Neural cell (in vitro differentiated cells): ENCODE measurements at regions not wholly inside any gene's neighbourhood (a gene's known extent, or its start where the extent isn't known, plus 50 kb on each side); places are given as distances from the start of the nearest gene placed in this dataset.
"Not testable (repeated sequence)": the region's sequence is repeated elsewhere in the genome, so short reads cannot be mapped to it uniquely, and the experiment has no call there.

ENCODE experiments used
- H2AFZ ChIP-seq: fragments of 200-600, 300-800 bp; sonication (generic), shearing (Covaris generic); 2 replicates; pipeline ENCODE4 v1.6.0; 2014; ENCODE audit warnings: low read depth, mild to moderate bottlenecking, antibody characterized with exemption, low read length, moderate library complexity
- H3F3A ChIP-seq: fragments of 200-600 bp; shearing (Covaris generic); 2 replicates; pipeline ENCODE4 v1.6.1; 2016; ENCODE audit warnings: mild to moderate bottlenecking, moderate library complexity, mixed read lengths, antibody characterized with exemption, low read length; ENCODE audit not compliant: insufficient read depth, poor library complexity, severe bottlenecking
- H3K27ac ChIP-seq: fragments of 200-600, 300-800 bp; sonication (generic), shearing (Covaris generic); 2 replicates; pipeline ENCODE4 v1.5.1; 2014; ENCODE audit warnings: mild to moderate bottlenecking, low read length, moderate library complexity
- H3K27me3 ChIP-seq: fragments of 300-800, 200-600 bp; sonication (generic), shearing (Covaris generic); 2 replicates; pipeline ENCODE4 v1.6.0; 2014; ENCODE audit warnings: mild to moderate bottlenecking, low read depth, low read length, moderate library complexity; ENCODE audit not compliant: insufficient read depth
- H3K36me3 ChIP-seq: fragments of 300-800, 200-600 bp; sonication (generic), shearing (Covaris generic); 2 replicates; pipeline ENCODE4 v1.5.1; 2014; ENCODE audit warnings: mild to moderate bottlenecking, antibody characterized with exemption, low read length, moderate library complexity; ENCODE audit not compliant: insufficient read depth
- H3K4me2 ChIP-seq: fragments of 300-800, 200-600 bp; sonication (generic), shearing (Covaris generic); 2 replicates; pipeline ENCODE4 v1.6.0; 2014; ENCODE audit warnings: mild to moderate bottlenecking, low read length
- H3K4me3 ChIP-seq: fragments of 300-800, 200-600 bp; sonication (generic), shearing (Covaris generic); 2 replicates; pipeline ENCODE4 v1.5.1; 2014; ENCODE audit warnings: mild to moderate bottlenecking, low read length, moderate library complexity
- H3K79me2 ChIP-seq: fragments of 200-600 bp; shearing (Covaris generic); replicated peaks from 2 replicates; pipeline ENCODE4 v1.6.0; 2014; ENCODE audit warnings: mild to moderate bottlenecking, low read length, moderate library complexity; ENCODE audit not compliant: insufficient read depth
- H3K9ac ChIP-seq: fragments of 300-800, 200-600 bp; sonication (generic), shearing (Covaris generic); 2 replicates; pipeline ENCODE4 v1.6.1; 2016; ENCODE audit warnings: mild to moderate bottlenecking, low read length, mixed read lengths
- H3K9me2 ChIP-seq: fragments of 200-600 bp; shearing (Covaris generic); 2 replicates; pipeline ENCODE4 v1.6.1; 2016; ENCODE audit warnings: mild to moderate bottlenecking, low read length, mixed read lengths; ENCODE audit not compliant: insufficient read depth
- H3K9me3 ChIP-seq: fragments of 200-600, 300-800 bp; sonication (generic), shearing (Covaris generic); 2 replicates; pipeline ENCODE4 v1.6.1; 2016; ENCODE audit warnings: mild to moderate bottlenecking, mixed run types, low read length, moderate library complexity, mixed read lengths
- H4K20me1 ChIP-seq: fragments of 200-600 bp; shearing (Covaris generic); 2 replicates; pipeline ENCODE4 v1.6.1; 2016; ENCODE audit warnings: mild to moderate bottlenecking, mixed run types; ENCODE audit not compliant: insufficient read depth
- EP300 ChIP-seq: fragments of 450-650 bp; conservative IDR thresholded peaks from 2 replicates; pipeline ENCODE4 v1.6.1; 2014; ENCODE audit warnings: antibody characterized with exemption, mild to moderate bottlenecking, moderate library complexity; ENCODE audit not compliant: poor library complexity, severe bottlenecking
- EZH2 ChIP-seq: fragments of 200-600, 300-800 bp; shearing (Covaris generic), sonication (generic); IDR thresholded peaks from 2 replicates; pipeline ENCODE4 v1.6.1; 2014; ENCODE audit warnings: antibody characterized with exemption, low read length, borderline replicate concordance, mild to moderate bottlenecking; ENCODE audit not compliant: insufficient read depth, poor library complexity, severe bottlenecking
- MXI1 ChIP-seq: fragments of 450-650 bp; conservative IDR thresholded peaks from 2 replicates; pipeline ENCODE4 v1.6.1; 2014; ENCODE audit warnings: antibody characterized with exemption, mild to moderate bottlenecking; ENCODE audit not compliant: poor library complexity, severe bottlenecking
- POLR2AphosphoS5 ChIP-seq: IDR thresholded peaks from 2 replicates; pipeline ENCODE4 v1.6.1; 2012
- RAD21 ChIP-seq: fragments of 450-650 bp; conservative IDR thresholded peaks from 2 replicates; pipeline ENCODE4 v1.6.1; 2014; ENCODE audit warnings: antibody characterized with exemption, mild to moderate bottlenecking, moderate library complexity
- REST ChIP-seq: IDR thresholded peaks from 2 replicates; pipeline ENCODE4 v1.6.1; 2012; ENCODE audit warnings: borderline replicate concordance
- SMC3 ChIP-seq: fragments of 450-650 bp; conservative IDR thresholded peaks from 2 replicates; pipeline ENCODE4 v1.6.1; 2014; ENCODE audit warnings: antibody characterized with exemption, mild to moderate bottlenecking, moderate library complexity; ENCODE audit not compliant: poor library complexity
- TAF1 ChIP-seq: IDR thresholded peaks from 2 replicates; pipeline ENCODE4 v1.6.1; 2012; ENCODE audit warnings: low read depth
- TF ChIP-seq, protein P1 (sequence below): fragments of 450-650 bp; IDR thresholded peaks from 2 replicates; pipeline ENCODE4 v1.5.1; 2014; ENCODE audit warnings: antibody characterized with exemption, mild to moderate bottlenecking, moderate library complexity; ENCODE audit not compliant: poor library complexity, severe bottlenecking

DNA sequence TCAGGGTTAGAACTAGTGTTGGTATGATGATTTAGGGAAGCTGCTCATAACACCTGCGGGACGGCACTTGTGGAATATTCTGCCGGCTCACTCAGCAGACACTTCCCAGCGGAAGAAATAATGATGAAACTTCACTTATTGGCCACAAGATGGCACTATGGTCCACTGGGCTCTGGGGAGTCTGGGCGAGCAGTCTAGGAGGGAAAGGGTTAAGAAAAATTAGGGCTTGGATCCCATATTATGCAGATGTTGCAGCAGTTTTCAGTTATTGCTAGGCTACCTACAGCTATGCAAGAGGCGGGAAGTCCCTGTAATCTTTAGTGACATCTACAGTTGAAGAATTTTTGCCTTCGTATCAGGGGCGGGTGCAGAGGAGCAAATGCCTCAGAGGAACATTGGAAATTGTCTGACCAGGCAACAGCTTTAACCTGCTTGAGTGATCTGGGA, 238.7 kb upstream of the PRSS58 start:
- Histone ChIP-seq H3K27ac (no peak overlapping the region), H3K36me3 (no peaks in the 10 kb centered on the region), H3K9me3 (no peaks in the 10 kb centered on the region), H3K4me2 (no peak overlapping the region), H3K9me2 (no peaks in the 10 kb centered on the region), H3F3A (no peaks in the 10 kb centered on the region), H4K20me1 (no peaks in the 10 kb centered on the region), H3K4me3 (no peak overlapping the region), H2AFZ (no peak overlapping the region), H3K79me2 (no peaks in the 10 kb centered on the region), H3K9ac (no peak overlapping the region), H3K27me3 (no peaks in the 10 kb centered on the region)
- no peak for TF ChIP-seq POLR2AphosphoS5
- TF ChIP-seq SMC3, result peak; percentile 54
- TF ChIP-seq TAF1, result no peak
- TF ChIP-seq EZH2, result no peak
- TF ChIP-seq REST, result no peak
- no peak for TF ChIP-seq EP300
- no peak for TF ChIP-seq MXI1
- peak; percentile 51 for TF ChIP-seq RAD21
- TF ChIP-seq, protein P1, sequence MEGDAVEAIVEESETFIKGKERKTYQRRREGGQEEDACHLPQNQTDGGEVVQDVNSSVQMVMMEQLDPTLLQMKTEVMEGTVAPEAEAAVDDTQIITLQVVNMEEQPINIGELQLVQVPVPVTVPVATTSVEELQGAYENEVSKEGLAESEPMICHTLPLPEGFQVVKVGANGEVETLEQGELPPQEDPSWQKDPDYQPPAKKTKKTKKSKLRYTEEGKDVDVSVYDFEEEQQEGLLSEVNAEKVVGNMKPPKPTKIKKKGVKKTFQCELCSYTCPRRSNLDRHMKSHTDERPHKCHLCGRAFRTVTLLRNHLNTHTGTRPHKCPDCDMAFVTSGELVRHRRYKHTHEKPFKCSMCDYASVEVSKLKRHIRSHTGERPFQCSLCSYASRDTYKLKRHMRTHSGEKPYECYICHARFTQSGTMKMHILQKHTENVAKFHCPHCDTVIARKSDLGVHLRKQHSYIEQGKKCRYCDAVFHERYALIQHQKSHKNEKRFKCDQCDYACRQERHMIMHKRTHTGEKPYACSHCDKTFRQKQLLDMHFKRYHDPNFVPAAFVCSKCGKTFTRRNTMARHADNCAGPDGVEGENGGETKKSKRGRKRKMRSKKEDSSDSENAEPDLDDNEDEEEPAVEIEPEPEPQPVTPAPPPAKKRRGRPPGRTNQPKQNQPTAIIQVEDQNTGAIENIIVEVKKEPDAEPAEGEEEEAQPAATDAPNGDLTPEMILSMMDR, result peak; percentile 67

- H3K9me3 ChIP-seq, H3K27me3 ChIP-seq, H3K9me2 ChIP-seq, H4K20me1 ChIP-seq, H3K4me2 ChIP-seq, H3F3A ChIP-seq, H3K27ac ChIP-seq, H3K9ac ChIP-seq, H3K36me3 ChIP-seq, H2AFZ ChIP-seq, H3K4me3 ChIP-seq, H3K79me2 ChIP-seq: not testable (repeated sequence)
These were observed 238.0 kb upstream of the PRSS58 start for GRCh38 chr7:142495879-142496278.

GRCh38 chr7:142495301-142495700, 237.4 kb upstream of the PRSS58 start:
- H3F3A ChIP-seq, H3K36me3 ChIP-seq, H3K9ac ChIP-seq, H3K9me2 ChIP-seq, H3K27me3 ChIP-seq, H3K4me3 ChIP-seq, H3K27ac ChIP-seq, H3K79me2 ChIP-seq, H3K9me3 ChIP-seq, H2AFZ ChIP-seq, H4K20me1 ChIP-seq, H3K4me2 ChIP-seq: not testable (repeated sequence)
